ENCODE measurements at regions not wholly inside any gene's neighbourhood (a gene's known extent, or its start where the extent isn't known, plus 50 kb on each side); places are given as distances from the start of the nearest gene placed in this dataset.

DNA sequence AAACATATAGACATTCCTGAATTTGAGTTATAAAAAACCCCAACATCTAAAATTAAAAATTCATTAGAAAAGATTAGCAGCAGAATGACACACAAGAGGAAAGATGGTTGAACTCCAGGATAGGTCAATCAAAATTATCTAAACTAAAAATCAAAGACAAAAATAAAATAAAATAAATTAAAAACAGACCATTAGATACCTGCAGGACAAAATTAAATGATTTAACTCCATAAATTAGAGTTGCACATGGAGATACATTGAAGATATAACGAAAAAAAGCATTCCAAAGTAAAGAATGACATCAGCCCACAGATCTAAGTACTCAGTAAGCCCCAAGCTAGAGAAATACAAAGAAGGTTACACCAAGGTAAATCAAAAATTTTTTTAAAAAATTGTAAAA is 226.1 kb upstream of the SORCS1 start:
- no peaks in the 10 kb centered on the region for H3K4me1 ChIP-seq (ENCODE audit: control insufficient read depth, insufficient read depth, low read length)
- no peak overlapping the region for H3K27ac ChIP-seq (ENCODE audit: low read depth, low read length)
- no CpG with 5 or more reads among the region's 1 CpG for WGBS (ENCODE audit: insufficient coverage)
- no peak for DNase-seq (ENCODE audit: low read depth in 4 of 6, low spot score in 6 of 6)
- H3K9me3 ChIP-seq (ENCODE audit: control insufficient read depth, insufficient read depth, low read length), result no peaks in the 10 kb centered on the region
- H3K36me3 ChIP-seq (ENCODE audit: control insufficient read depth, insufficient read depth, low read length), result no peaks in the 10 kb centered on the region
- no peak overlapping the region for H3K4me3 ChIP-seq (ENCODE audit: low read depth, low read length)
- no peaks in the 10 kb centered on the region for H3K27me3 ChIP-seq (ENCODE audit: control insufficient read depth, insufficient read depth, low read length)

- Histone ChIP-seq H3K27ac (ENCODE audit: low read depth, low read length) (no peak overlapping the region), H3K4me3 (ENCODE audit: low read depth, low read length) (no peak overlapping the region), H3K4me1 (ENCODE audit: control insufficient read depth, insufficient read depth, low read length) (no peaks in the 10 kb centered on the region), H3K9me3 (ENCODE audit: control insufficient read depth, insufficient read depth, low read length) (no peaks in the 10 kb centered on the region), H3K36me3 (ENCODE audit: control insufficient read depth, insufficient read depth, low read length) (no peaks in the 10 kb centered on the region), H3K27me3 (ENCODE audit: control insufficient read depth, insufficient read depth, low read length) (no peaks in the 10 kb centered on the region)
- no CpG with 5 or more reads among the region's 3 CpGs for WGBS (ENCODE audit: insufficient coverage)
- DNase-seq (ENCODE audit: low read depth in 4 of 6, low spot score in 6 of 6), result no peak
Observed at GRCh38 chr10:107383357-107383756, 218.9 kb upstream of the SORCS1 start.

DNA sequence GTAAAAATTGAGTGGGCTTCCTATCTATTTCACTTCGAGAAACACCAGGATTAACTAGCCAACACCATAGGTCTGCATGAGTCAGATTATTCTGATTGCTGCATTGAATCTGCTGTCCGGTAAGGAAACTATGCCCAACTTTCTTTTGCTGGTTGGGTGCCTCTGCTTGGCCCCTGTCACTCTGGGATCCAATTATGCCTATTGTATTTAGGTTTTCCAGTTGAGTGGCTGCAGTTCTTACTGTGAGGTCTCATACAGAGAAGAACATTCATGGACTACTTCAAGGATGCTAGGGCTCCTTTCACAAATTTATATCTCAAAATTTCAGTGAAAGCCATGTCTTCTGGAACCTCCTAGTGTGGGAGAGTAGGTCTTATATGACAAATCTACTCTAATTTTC is 215.1 kb upstream of the SORCS1 start:
- no peaks in the 10 kb centered on the region for H3K27me3 ChIP-seq (ENCODE audit: control insufficient read depth, insufficient read depth, low read length)
- H3K4me3 ChIP-seq (ENCODE audit: low read depth, low read length), result no peak overlapping the region
- H3K9me3 ChIP-seq (ENCODE audit: control insufficient read depth, insufficient read depth, low read length), result no peaks in the 10 kb centered on the region
- no peaks in the 10 kb centered on the region for H3K4me1 ChIP-seq (ENCODE audit: control insufficient read depth, insufficient read depth, low read length)
- WGBS (ENCODE audit: insufficient coverage), result 60% methylated on average over 2 of the region's 2 CpGs
- DNase-seq (ENCODE audit: low read depth in 4 of 6, low spot score in 6 of 6), result no peak
- H3K27ac ChIP-seq (ENCODE audit: low read depth, low read length), result no peak overlapping the region
- H3K36me3 ChIP-seq (ENCODE audit: control insufficient read depth, insufficient read depth, low read length), result no peaks in the 10 kb centered on the region

- DNase-seq (ENCODE audit: low read depth in 4 of 6, low spot score in 6 of 6), result peak in 3 of 6 donors; percentile 11 to 75 (median 66)
- 25% methylated on average over 1 of the region's 2 CpGs for WGBS (ENCODE audit: insufficient coverage)
- Histone ChIP-seq H3K27ac (ENCODE audit: low read depth, low read length) (no peak overlapping the region), H3K9me3 (ENCODE audit: control insufficient read depth, insufficient read depth, low read length) (no peaks in the 10 kb centered on the region), H3K4me3 (ENCODE audit: low read depth, low read length) (no peak overlapping the region), H3K4me1 (ENCODE audit: control insufficient read depth, insufficient read depth, low read length) (no peaks in the 10 kb centered on the region), H3K27me3 (ENCODE audit: control insufficient read depth, insufficient read depth, low read length) (no peaks in the 10 kb centered on the region), H3K36me3 (ENCODE audit: control insufficient read depth, insufficient read depth, low read length) (no peaks in the 10 kb centered on the region)
Observed at GRCh38 chr10:107371801-107372200, 207.3 kb upstream of the SORCS1 start.

DNA sequence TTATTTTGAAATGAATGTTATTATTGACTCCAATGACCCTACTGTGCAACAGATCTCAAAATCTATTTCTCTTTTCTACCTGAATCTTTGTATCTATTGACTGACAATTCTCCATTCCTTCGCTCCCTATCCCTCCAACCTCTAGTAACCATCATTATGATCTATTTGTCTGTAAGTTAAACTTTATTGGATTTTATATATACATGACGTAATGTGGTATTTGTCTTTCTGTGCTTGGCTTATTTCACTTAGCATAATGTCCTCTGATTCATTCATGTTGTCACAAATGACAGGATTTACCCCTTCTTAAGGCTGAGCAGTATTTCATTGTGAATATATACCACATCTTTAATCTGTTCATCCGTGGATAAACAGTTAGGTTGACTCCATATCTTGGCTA is 200.4 kb upstream of the SORCS1 start:
- no peak overlapping the region for H3K4me3 ChIP-seq (ENCODE audit: low read depth, low read length)
- no peaks in the 10 kb centered on the region for H3K27me3 ChIP-seq (ENCODE audit: control insufficient read depth, insufficient read depth, low read length)
- H3K36me3 ChIP-seq (ENCODE audit: control insufficient read depth, insufficient read depth, low read length), result no peaks in the 10 kb centered on the region
- H3K27ac ChIP-seq (ENCODE audit: low read depth, low read length), result no peak overlapping the region
- DNase-seq (ENCODE audit: low read depth in 4 of 6, low spot score in 6 of 6), result no peak
- no peaks in the 10 kb centered on the region for H3K9me3 ChIP-seq (ENCODE audit: control insufficient read depth, insufficient read depth, low read length)
- no peaks in the 10 kb centered on the region for H3K4me1 ChIP-seq (ENCODE audit: control insufficient read depth, insufficient read depth, low read length)
- WGBS (ENCODE audit: insufficient coverage), result no CpG with 5 or more reads among the region's 3 CpGs

- no peak overlapping the region for H3K27ac ChIP-seq (ENCODE audit: low read depth, low read length)
- no peak for DNase-seq (ENCODE audit: low read depth in 4 of 6, low spot score in 6 of 6)
Observed at GRCh38 chr10:107362306-107362705, 197.8 kb upstream of the SORCS1 start.

DNA sequence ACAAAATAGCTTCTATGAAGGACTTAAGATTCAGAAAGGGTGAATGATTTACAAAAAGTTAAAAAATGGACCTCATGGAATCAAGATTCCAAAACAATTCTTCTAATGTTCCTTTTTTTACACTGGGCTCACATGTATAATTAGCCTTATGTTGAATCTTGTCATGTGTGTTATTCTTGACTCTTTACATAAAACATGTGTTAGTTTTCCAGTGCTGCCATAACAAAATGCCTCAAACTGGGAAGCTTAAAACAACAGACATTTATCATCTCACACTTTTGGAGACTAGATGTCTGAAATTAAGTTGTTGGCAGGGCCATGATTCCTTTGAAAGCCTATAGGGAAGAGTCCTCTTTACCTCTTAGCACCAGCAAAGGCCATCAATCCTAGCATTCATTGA is 192.5 kb upstream of the SORCS1 start:
- Histone ChIP-seq H3K9me3 (ENCODE audit: control insufficient read depth, insufficient read depth, low read length) (no peaks in the 10 kb centered on the region), H3K4me1 (ENCODE audit: control insufficient read depth, insufficient read depth, low read length) (no peaks in the 10 kb centered on the region)
- peak in 1 of 6 donors; percentile 37 for DNase-seq (ENCODE audit: low read depth in 4 of 6, low spot score in 6 of 6)

More at GRCh38 chr10:107362306-107362705, 197.8 kb upstream of the SORCS1 start:
- Histone ChIP-seq H3K4me3 (ENCODE audit: low read depth, low read length) (no peak overlapping the region), H3K27me3 (ENCODE audit: control insufficient read depth, insufficient read depth, low read length) (no peaks in the 10 kb centered on the region), H3K36me3 (ENCODE audit: control insufficient read depth, insufficient read depth, low read length) (no peaks in the 10 kb centered on the region), H3K4me1 (ENCODE audit: control insufficient read depth, insufficient read depth, low read length) (no peaks in the 10 kb centered on the region), H3K9me3 (ENCODE audit: control insufficient read depth, insufficient read depth, low read length) (no peaks in the 10 kb centered on the region)

DNA sequence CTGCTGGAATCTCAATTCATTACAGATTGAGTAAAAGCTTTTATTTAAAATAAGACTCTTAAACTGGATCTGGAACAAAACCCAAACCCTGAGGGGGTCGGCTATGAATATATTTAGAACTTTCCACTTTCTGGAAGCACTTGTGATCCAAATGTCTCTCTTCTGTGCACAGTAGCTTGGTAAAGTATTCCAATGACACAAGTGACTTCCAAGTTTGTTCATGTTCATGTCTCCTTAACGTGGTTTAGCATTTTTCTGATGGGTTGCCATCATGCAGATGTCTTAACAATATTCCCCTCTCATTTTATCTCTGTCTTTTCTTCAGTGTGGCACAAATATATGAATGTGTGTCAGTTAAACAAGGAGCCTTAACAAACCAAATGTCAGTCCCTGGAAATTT is 191.9 kb upstream of the SORCS1 start:
- no peaks in the 10 kb centered on the region for H3K4me1 ChIP-seq (ENCODE audit: control insufficient read depth, insufficient read depth, low read length)
- WGBS (ENCODE audit: insufficient coverage), result no CpG with 5 or more reads among the region's 2 CpGs

More for the DNA sequence above, 192.5 kb upstream of the SORCS1 start:
- Histone ChIP-seq H3K4me3 (ENCODE audit: low read depth, low read length) (no peak overlapping the region), H3K27ac (ENCODE audit: low read depth, low read length) (no peak overlapping the region), H3K27me3 (ENCODE audit: control insufficient read depth, insufficient read depth, low read length) (no peaks in the 10 kb centered on the region), H3K36me3 (ENCODE audit: control insufficient read depth, insufficient read depth, low read length) (no peaks in the 10 kb centered on the region)

GRCh38 chr10:107342711-107343110 is 178.2 kb upstream of the SORCS1 start:
- H3K36me3 ChIP-seq (ENCODE audit: control insufficient read depth, insufficient read depth, low read length), result no peaks in the 10 kb centered on the region
- no peak overlapping the region for H3K4me3 ChIP-seq (ENCODE audit: low read depth, low read length)
- peaks cover 3% of the 10 kb centered on the region for H3K9me3 ChIP-seq (ENCODE audit: control insufficient read depth, insufficient read depth, low read length)
- WGBS (ENCODE audit: insufficient coverage), result no CpG with 5 or more reads among the region's 2 CpGs
- H3K27ac ChIP-seq (ENCODE audit: low read depth, low read length), result no peak overlapping the region
- DNase-seq (ENCODE audit: low read depth in 4 of 6, low spot score in 6 of 6), result peak in 3 of 6 donors; percentile 1 to 80 (median 74)
- H3K4me1 ChIP-seq (ENCODE audit: control insufficient read depth, insufficient read depth, low read length), result no peaks in the 10 kb centered on the region
- no peaks in the 10 kb centered on the region for H3K27me3 ChIP-seq (ENCODE audit: control insufficient read depth, insufficient read depth, low read length)

More for the DNA sequence above, 191.9 kb upstream of the SORCS1 start:
- H3K27ac ChIP-seq (ENCODE audit: low read depth, low read length), result no peak overlapping the region
- H3K36me3 ChIP-seq (ENCODE audit: control insufficient read depth, insufficient read depth, low read length), result no peaks in the 10 kb centered on the region
- DNase-seq (ENCODE audit: low read depth in 4 of 6, low spot score in 6 of 6), result peak in 1 of 6 donors; percentile 52
- no peaks in the 10 kb centered on the region for H3K27me3 ChIP-seq (ENCODE audit: control insufficient read depth, insufficient read depth, low read length)
- H3K4me3 ChIP-seq (ENCODE audit: low read depth, low read length), result no peak overlapping the region
- H3K9me3 ChIP-seq (ENCODE audit: control insufficient read depth, insufficient read depth, low read length), result no peaks in the 10 kb centered on the region

DNA sequence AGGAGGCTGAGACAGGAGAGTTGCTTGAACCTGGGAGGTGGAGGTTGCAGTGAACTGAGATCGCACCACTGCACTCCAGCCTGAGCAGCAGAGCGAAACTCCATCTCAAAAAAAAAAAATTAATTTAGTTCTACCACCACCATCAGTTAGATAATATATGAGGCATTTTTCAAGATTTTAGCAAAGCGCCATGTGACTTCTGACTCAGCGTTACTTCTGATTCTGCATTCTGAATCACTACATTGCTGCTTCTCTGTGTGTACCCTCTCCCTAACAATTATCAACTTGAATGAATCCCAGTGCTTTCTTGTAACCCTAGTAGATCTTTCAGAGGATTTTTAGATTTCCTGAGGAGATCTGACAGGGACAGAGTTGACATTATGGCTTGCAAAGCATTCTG is 176.8 kb upstream of the SORCS1 start:
- no peak for DNase-seq (ENCODE audit: low read depth in 4 of 6, low spot score in 6 of 6)
- Histone ChIP-seq H3K36me3 (ENCODE audit: control insufficient read depth, insufficient read depth, low read length) (no peaks in the 10 kb centered on the region), H3K9me3 (ENCODE audit: control insufficient read depth, insufficient read depth, low read length) (peaks cover 3% of the 10 kb centered on the region), H3K4me3 (ENCODE audit: low read depth, low read length) (no peak overlapping the region), H3K27me3 (ENCODE audit: control insufficient read depth, insufficient read depth, low read length) (no peaks in the 10 kb centered on the region), H3K4me1 (ENCODE audit: control insufficient read depth, insufficient read depth, low read length) (no peaks in the 10 kb centered on the region), H3K27ac (ENCODE audit: low read depth, low read length) (no peak overlapping the region)
- WGBS (ENCODE audit: insufficient coverage), result no CpG with 5 or more reads among the region's 4 CpGs
